ENCODE measurements at regions not wholly inside any gene's neighbourhood (a gene's known extent, or its start where the extent isn't known, plus 50 kb on each side); places are given as distances from the start of the nearest gene placed in this dataset.

DNA sequence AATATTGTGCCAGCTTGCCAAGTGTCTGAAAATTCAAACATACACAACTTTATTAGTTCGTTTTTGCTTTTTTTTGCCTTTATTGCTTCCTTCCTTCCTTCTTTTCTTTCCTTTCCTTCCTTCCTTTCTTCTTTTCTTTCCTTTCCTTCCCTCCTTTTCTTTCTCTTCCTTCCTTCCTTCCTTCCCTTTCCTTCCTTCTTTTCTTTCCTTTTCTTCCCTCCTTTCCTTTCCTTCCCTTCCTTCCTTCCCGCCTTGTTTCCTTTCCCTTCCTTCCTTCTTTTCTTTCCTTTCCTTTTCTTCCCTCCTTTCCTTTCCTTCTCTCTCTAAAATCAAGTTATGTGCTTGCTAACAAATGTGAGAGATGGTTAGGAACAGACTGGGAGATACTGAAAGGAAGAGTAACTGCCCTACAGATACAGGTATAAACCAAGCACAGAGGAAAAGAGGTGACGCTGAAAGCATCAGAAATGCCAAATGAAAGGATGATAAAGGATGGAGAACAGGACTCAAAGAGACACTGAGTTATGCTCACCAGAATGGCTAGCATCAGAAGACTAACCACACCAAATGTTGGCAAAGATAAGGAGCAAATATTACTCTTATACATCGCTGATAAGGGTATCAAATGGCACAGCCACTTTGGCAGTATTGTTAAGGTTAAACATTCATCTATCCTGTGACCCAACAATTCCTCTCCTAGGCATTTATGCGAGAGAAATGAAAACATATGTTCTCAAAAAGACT, 151.6 kb downstream of the MREG start:
- no peak for TF ChIP-seq CTCF (IDR thresholded peaks at IDR 0.05)
- no peak for TF ChIP-seq POLR2AphosphoS5 (IDR thresholded peaks at IDR 0.05)
- no peak for TF ChIP-seq POLR2A (IDR thresholded peaks at IDR 0.05)
